Activated CD4-positive, CD25-positive, alpha-beta regulatory T cell treated with anti-CD3 and anti-CD28 coated beads, Interleukin-2, amount 50 U/mL, for 16 hours (primary cell): ENCODE measurements at regions not wholly inside any gene's neighbourhood (a gene's known extent, or its start where the extent isn't known, plus 50 kb on each side); places are given as distances from the start of the nearest gene placed in this dataset.

Experiments used
- DNase-seq: peaks from one replicate; pipeline ENCODE4 v3.0.0-alpha.2; 2020; ENCODE audit warnings: low read depth, low spot score

GRCh38 chr4:153034681-153035080 is 98.6 kb downstream of the FHDC1 start:
- no peak for DNase-seq

DNA sequence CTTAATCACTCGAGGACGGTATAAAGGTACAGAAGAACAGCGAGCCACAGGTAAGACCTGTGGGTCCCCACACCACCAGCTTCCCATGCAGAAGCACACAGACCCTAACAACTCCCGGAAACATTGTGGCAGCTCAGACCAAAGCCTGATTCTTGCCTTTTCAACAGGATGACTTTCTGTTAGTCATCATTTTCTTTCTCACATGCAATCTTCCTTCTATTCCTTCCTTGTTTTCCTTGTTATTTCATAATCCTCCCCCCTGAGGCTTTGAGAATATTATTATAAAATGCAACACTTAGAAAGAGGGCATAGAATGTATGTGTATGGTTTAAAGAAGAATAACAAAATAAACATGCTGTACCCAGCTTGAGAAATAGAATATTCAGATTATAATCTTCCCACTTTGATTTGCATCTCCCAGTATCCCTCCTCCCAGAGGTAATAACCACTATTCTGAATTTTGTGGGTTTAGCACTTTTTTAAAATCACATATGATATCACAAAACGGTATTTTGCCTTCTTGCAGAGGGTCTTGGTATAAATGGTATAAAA is 100.9 kb downstream of the FHDC1 start:
- DNase-seq: no peak

DNA sequence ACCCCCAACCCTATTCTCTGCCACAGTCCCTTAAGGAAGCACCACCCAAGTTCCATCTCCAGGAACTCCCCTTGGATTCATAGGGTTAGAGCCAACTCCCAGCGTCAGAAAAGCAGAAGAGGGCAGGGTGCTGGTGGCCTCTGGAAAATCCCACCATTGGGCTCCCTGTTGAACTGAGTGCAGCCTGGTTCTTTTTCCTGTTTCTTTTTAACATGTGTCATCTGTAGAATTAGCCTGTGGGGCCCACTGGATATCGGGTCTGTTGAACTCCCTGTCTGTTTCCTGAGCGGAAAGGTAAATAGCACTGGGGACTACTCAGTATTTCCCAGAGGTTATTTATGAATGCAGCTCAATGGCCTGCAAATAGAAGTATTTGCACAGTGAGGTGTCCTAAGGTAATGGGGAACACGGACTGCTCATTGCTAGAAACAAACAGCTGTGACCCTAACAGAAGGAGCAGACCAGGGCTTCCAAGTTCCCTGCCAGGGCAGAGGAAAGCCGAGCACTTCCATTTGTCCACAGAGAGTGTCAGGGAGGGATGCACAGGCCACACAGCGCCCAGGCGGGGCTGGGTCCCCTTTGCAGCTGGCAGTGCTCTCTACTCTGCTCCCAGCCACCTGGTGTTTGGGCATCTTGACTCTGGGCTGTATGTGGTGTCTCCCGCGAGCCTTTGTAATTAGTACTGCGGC is 102.6 kb downstream of the FHDC1 start:
- DNase-seq: no peak

GRCh38 chr4:153039542-153040185 is 103.5 kb downstream of the FHDC1 start:
- no peak for DNase-seq

- DNase-seq: no peak
These were observed 104.6 kb downstream of the FHDC1 start for GRCh38 chr4:153040677-153041076.

DNA sequence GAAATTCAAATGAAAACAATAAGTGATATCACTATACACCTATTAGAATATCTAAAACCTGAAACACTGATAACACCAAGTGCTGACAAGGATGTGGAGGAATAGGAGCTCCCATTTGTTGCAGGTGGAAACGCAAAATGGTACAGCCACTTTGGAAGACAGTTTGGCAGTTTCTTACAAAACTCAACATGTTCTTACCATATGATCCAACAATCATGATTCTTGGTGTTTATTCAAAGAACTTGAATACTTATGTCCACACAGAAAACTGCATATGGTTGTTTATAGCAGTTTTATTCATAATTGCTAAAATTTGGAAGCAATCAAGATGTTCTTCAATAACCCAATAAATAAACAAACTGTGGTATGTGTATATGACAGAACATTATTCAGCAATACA is 107.9 kb downstream of the FHDC1 start:
- DNase-seq: no peak

DNA sequence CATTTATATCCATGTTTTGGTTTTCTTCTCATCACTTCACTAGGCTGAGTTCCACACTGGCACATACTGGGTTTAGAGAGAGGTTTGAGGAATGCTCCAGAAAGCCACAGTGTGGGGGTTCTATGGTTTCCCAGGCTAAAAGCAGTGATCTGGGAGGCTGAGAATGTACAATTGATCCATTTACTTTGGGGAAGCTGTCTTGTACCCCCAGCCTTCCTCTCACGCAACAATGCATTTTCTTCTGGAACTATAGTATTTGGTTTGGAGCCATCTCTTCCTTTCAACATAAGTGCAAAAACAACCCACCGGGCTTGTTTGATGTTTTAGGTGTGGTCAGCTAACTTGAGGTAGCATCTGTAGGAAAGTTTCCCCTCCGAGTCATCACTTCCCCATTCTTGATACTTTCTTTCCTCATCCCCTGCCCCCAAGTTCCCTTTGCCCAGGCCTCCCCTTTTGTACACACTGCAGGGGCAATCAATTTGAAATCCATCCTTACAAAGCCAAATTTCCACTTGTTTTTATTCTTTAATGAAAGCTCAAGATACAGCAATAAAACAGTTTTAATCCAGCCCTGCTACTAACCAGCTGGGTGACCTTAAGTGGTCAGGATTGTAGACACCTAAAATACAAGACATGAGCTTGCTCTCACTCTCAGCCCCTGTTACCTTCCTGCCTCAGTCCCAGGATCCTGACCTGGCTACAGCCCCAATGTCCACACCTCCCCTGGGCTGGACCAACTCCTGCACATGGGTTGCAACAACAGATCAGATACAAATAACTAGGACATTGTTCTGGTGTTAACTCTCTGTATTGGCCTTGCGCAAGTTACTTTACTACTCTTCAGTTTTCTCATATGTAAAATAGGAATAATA is 109.2 kb downstream of the FHDC1 start:
- DNase-seq: no peak

DNA sequence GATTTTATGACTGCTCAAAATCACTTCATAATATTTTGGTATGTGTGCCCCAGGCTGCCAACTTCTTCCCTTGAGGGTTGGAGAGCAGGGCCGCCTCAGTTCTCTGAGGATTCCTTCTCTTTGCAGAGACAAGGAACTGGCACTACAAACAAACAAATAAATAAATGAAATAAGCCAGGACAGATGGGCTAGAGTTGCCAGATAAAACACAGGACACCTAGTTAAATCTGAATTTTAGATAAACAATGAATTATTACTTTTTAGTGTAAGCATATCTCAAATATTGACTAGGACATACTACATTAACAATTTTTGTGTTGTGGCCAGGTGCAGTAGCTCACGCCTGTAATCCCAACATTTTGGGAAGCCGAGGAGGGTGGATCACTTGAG is 122.5 kb downstream of the FHDC1 start:
- DNase-seq: no peak

GRCh38 chr4:153060196-153060595 is 124.1 kb downstream of the FHDC1 start:
- no peak for DNase-seq

DNA sequence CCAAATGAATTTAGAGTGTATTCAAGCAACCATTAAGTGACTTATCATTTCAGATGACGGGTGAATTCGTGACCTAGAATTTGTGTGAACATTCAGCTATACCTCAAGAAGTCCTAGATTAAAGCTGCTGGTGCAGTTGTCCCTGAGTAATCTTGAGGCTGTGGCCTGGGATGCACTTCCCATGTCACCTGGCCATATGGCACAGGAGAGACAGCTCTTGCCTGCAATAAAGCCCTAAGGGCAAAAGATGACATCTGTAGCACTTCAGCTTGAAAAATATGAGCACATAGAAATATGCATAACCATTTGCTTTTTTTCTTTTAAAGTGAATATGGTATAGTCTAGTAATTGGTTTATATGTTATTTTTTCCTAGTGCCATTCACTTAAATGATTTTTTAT is 125.8 kb downstream of the FHDC1 start:
- DNase-seq: no peak

- no peak for DNase-seq
These were observed 126.6 kb downstream of the FHDC1 start for GRCh38 chr4:153062652-153063168.

DNA sequence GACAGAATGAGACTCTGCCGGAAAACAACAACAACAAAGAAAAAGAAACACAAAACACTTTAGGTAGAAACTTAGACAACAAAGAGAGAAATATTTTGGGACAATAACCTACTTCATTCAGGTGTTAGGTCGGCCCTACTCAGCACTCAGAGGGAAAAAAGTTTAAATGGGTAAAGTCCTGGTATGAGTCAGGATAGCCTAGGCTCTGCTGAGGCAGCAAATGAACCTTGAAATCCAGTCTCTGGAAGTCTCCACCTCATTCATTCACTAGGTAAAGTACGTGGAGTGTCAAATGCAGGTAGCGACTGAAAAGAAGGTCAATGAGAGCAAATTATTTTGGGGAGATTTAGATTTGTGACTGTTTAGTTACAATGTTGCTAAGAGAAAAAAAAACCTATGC is 127.4 kb downstream of the FHDC1 start:
- no peak for DNase-seq

- no peak for DNase-seq
These were observed 128.4 kb downstream of the FHDC1 start for GRCh38 chr4:153064571-153064970.

GRCh38 chr4:153065276-153065675 is 129.2 kb downstream of the FHDC1 start:
- DNase-seq: no peak

DNA sequence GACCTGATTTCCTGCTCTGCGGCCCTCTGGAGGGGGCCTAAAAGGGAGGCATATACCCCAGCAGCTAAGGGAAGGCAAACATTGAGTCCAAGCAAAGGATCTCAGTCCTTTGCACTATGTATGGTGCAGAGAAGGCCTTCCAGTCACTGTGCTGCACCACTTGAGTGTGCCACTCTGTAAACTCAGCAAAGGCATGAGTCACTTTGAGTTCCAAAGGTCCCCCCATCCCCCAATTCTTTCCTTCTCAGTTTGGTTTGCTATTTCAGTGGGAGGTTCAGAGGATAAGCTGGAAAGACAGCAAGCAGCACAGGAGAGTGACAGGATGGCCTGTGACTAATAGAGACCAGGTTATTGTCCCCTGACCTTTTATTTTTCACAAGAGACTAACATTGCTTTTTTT is 131.3 kb downstream of the FHDC1 start:
- no peak for DNase-seq

DNA sequence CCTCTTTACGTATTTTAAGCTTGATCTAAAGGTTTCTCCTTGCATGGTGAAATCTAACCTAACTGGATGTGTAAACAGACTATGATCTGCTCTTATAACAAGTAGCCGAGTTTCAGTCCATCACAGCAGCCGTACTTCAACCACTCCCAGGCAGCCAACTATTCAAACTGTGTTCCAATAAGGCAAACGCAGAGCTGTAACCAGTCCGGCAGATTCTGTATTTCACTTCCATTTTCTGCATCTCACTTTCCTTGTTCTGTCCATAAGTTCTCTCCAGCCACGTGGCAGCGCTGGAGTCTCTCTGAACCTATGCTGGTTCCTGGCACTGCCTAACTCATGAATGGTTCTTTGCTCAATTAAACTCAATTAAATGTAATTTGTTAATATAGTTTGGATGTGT is 132.6 kb downstream of the FHDC1 start:
- no peak for DNase-seq

DNA sequence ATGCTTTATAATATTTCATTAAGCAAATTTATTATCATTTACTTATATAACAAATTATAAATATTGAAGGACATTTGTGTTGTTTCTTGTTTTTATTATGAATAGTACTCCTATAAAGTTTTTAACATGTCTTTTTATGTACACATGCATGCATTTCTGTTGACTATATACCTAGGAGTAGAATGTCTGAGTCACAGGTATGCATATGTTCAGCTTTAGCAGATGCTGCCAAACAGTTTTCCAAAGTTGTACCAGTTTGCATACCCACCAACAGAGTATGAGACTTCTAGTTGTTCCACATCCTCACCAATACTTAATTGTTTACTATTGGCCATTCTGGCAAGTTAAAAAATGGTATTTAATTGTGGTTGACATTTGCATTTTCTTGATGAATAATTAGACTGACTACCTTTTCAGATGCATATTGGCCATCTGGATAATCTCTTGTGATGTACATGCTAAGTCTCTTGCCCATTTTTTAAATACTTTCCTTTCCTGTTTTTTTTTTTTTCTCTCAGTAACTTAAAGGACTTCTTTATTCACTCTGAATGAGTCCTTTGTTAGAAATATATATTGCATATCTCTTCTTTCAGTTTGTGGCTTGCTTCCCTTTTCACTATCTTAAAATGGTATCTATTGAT is 132.2 kb upstream of the TRIM2 start:
- no peak for DNase-seq

DNA sequence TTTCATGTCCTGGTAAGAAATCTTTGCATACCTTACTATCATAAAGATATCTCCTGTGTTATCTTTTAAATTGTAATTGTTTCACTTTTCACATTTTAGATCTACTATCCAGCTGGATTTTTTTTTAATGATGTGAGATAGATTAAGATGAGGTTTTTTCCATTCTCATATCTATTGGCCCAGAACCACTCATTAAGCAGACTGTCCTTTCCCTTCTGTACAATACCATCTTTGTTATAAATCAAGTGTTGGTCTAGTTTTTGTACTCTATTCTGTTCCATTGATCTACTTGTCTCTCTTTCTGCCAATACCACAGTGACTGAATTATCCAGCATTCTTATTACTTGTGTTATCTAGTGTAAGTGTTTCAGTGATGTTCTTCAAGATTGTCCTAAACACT is 131.6 kb upstream of the TRIM2 start:
- no peak for DNase-seq

DNA sequence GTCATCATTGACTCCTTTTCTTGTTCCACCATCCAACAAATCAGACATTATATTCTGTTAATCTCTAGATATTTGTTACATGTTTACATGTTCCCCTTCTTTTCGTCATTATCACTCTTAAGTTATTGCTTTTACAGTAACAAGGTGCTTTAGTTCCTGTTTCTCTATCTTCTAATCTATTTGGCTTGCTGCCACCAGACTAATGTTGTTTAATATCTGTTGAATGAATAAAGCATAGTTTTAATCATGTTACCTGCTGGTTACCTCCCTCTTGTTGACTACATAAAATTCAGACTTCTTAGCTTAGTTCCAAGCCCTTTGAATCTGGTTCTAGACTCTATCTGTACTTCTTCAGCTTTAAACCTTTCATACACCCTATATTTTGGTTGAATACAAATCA is 129.8 kb upstream of the TRIM2 start:
- no peak for DNase-seq

GRCh38 chr4:153074936-153075630 is 129.2 kb upstream of the TRIM2 start:
- no peak for DNase-seq
